ENCODE measurements at regions not wholly inside any gene's neighbourhood (a gene's known extent, or its start where the extent isn't known, plus 50 kb on each side); places are given as distances from the start of the nearest gene placed in this dataset.
"Not testable (repeated sequence)": the region's sequence is repeated elsewhere in the genome, so short reads cannot be mapped to it uniquely, and the experiment has no call there.

GRCh38 chr18:4603955-4604354 is 148.8 kb upstream of the DLGAP1 start:
- no peak for DNase-seq

GRCh38 chr18:4599312-4599711 is 144.2 kb upstream of the DLGAP1 start:
- DNase-seq: no peak

GRCh38 chr18:4597301-4597700 is 142.2 kb upstream of the DLGAP1 start:
- no peak for DNase-seq

GRCh38 chr18:4593895-4594294 is 138.8 kb upstream of the DLGAP1 start:
- no peak for DNase-seq

GRCh38 chr18:4593459-4593858 is 138.4 kb upstream of the DLGAP1 start:
- no peak for DNase-seq

GRCh38 chr18:4589056-4589800 is 134.1 kb upstream of the DLGAP1 start:
- DNase-seq: no peak

- no peak for DNase-seq
These were observed 132.1 kb upstream of the DLGAP1 start for GRCh38 chr18:4587204-4587603.

GRCh38 chr18:4586731-4587130 is 131.6 kb upstream of the DLGAP1 start:
- DNase-seq: no peak

GRCh38 chr18:4582431-4583335 is 127.6 kb upstream of the DLGAP1 start:
- no peak for DNase-seq

- no peak for DNase-seq
These were observed 126.9 kb upstream of the DLGAP1 start for GRCh38 chr18:4581966-4582365.

GRCh38 chr18:4578449-4578848 is 123.3 kb upstream of the DLGAP1 start:
- DNase-seq: no peak

GRCh38 chr18:4573735-4574134 is 118.6 kb upstream of the DLGAP1 start:
- DNase-seq: no peak

- no peak for DNase-seq
These were observed 102.4 kb upstream of the DLGAP1 start for GRCh38 chr18:4557502-4557901.

- no peak for DNase-seq
These were observed 95.9 kb upstream of the DLGAP1 start for GRCh38 chr18:4551001-4551360.

GRCh38 chr18:4549164-4549872 is 94.2 kb upstream of the DLGAP1 start:
- no peak for DNase-seq

GRCh38 chr18:4547126-4547525 is 92.0 kb upstream of the DLGAP1 start:
- DNase-seq: no peak

GRCh38 chr18:4544142-4544541 is 89.0 kb upstream of the DLGAP1 start:
- no peak for DNase-seq

GRCh38 chr18:4543711-4544110 is 88.6 kb upstream of the DLGAP1 start:
- DNase-seq: no peak

- no peak for DNase-seq
These were observed 86.5 kb upstream of the DLGAP1 start for GRCh38 chr18:4541588-4541987.

GRCh38 chr18:4536447-4536846 is 81.3 kb upstream of the DLGAP1 start:
- DNase-seq: no peak

GRCh38 chr18:4528405-4528804 is 73.3 kb upstream of the DLGAP1 start:
- no peak for DNase-seq

- not testable (repeated sequence) for DNase-seq
These were observed 72.7 kb upstream of the DLGAP1 start for GRCh38 chr18:4527826-4528225.

- DNase-seq: no peak
These were observed 69.0 kb upstream of the DLGAP1 start for GRCh38 chr18:4524096-4524495.

GRCh38 chr18:4511166-4511565 is 56.1 kb upstream of the DLGAP1 start:
- DNase-seq: no peak
